Activated gamma-delta T cell treated with anti-CD3 and anti-CD28 coated beads, Interleukin-2, amount 50 U/mL, for 16 hours (primary cell): ENCODE measurements at regions not wholly inside any gene's neighbourhood (a gene's known extent, or its start where the extent isn't known, plus 50 kb on each side); places are given as distances from the start of the nearest gene placed in this dataset.

Experiments used
- DNase-seq: peaks from one replicate; pipeline ENCODE4 v3.0.0-alpha.2; 2020; ENCODE audit warnings: low read depth

DNA sequence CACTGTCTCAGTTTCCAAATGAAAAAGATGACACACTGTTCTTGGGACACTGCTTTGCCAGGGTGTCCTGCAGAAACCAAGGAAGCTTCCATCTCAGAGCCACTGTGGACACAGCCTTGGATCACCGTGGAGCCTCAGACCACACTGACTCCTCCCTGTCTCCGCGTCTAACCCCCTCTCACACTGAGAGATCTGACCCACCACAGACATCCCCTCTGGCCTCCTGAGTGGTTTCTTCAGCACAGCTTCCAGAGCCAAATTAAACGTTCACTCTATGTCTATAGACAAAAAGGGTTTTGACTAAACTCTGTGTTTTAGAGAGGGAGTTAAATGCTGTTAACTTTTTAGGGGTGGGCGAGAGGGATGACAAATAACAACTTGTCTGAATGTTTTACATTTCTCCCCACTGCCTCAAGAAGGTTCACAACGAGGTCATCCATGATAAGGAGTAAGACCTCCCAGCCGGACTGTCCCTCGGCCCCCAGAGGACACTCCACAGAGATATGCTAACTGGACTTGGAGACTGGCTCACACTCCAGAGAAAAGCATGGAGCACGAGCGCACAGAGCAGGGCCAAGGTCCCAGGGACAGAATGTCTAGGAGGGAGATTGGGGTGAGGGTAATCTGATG is 113.4 kb upstream of the PKDCC start:
- no peak for DNase-seq

DNA sequence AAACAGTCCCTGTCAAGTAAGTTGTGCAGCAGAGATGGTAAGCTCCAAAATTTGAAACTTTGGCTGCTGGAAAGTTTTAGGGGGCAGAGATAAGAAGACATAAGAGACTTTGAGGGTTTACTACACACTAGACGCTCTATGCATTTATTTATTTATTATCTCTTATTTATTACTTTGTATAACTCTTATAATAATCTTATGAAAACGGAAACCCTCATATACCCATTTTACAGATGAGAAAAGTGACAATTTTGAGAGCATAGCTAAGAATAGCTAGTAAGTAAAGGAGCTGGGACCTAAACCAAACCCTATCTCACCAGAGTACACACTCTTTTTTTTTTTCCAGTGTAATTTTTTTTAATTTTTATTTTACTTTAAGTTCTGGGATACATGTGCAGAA is 112.8 kb upstream of the PKDCC start:
- DNase-seq: no peak

DNA sequence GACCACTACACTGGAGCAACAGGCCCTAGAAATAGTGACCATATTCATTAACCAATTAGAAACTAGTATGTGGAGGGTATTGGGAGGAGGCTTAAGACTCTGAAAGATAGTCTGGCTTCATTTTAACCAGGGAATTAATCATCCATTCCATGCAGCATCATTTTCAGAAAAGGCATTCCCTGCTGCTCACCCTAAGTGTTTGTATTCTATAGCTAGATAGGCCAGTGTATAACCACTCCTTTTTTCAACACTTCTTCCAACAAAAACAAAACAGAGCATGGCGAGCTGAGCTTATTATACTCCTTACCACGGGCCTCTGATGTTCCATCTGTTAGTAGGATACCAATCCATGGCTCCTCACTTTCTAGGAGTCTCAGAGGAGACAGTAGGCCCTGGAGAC is 112.0 kb upstream of the PKDCC start:
- no peak for DNase-seq

DNA sequence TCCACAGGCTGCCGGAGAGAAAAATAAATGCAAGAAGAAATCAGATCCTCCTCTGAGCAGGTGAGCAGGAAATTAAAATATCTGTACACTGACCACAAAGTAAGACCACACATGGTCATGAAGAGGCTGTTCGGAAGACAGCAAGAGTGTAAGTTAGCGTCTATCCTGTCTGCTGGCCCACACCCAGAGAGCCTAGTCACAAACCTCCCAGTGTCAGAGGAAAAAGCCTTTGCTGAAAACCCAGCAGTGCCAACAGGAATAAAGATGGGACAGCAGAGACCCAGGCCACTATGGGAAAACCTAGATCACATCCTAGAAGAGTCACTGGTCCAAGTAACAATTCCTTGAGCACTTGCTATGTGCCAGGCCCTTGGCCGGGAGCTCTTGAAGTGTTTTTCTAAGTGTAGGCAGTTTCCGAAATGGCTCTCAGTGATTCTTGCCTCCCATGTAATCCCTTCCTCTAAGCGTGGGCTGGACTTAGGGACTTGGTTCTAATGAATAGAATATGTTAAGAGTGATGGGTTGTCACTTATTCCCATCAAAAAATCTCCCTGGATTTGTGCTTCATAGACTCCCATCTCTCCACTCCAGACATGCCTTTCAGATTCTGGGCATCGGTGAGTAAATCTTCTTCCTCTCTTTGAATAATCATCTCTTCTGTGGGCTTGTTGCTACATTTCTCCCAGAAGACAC is 110.9 kb upstream of the PKDCC start:
- no peak for DNase-seq

DNA sequence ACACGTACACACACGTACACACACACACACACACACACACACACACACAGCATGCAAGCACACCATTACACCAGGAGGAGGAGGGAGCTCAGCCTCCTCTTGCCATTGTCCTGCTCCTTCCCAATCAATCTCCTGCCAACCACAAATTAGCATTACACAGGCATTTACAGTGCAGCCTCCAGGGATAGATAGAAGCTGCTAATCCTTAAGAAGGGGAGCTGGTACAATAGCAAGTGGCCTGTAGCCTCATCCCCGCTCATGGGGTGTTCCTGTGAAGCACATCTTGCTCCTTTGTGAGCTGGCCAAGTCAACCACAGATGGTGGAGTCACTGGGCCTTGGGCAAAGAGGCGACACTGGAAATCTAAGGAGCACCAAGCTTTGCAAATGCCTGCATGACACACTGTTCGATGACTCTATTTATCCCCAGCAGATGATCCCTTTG is 110.3 kb upstream of the PKDCC start:
- no peak for DNase-seq

DNA sequence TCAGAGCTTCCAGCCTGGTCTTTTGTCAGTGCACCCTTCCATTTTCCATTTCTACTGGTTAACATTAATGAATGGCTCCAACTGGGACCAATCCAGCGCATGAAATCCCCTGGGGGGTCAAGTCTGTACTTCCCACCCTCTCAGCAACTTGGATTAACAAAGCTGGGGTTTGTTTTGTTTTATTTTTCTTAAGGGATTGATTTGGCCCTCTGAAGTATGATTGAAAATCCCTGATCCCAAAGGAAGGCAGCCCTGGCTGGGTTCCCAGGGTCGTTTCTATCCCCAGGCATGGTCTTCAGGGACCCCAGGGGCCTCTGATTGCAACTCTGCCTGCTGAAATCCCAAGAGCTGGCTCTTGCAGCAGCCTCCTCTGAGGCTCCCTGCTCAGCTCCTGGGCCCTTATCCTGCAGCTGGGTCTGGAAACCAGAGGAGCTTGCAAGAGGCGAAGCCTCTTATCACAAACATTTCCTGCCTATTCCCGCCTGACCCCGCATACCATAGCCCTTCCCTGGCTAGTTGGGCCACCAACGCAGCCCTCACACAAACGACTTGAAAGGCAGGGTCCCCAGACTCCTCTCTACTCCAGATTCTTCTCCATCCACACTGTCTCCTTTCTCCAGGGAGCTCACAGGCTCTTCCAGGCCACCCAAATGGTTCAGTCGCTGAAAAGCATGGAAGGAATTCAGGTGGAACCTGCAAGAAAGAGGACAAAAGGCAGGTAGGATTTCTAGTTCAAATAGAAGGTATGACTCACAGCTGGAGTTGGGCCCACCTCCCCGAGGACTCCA is 109.7 kb upstream of the PKDCC start:
- no peak for DNase-seq

DNA sequence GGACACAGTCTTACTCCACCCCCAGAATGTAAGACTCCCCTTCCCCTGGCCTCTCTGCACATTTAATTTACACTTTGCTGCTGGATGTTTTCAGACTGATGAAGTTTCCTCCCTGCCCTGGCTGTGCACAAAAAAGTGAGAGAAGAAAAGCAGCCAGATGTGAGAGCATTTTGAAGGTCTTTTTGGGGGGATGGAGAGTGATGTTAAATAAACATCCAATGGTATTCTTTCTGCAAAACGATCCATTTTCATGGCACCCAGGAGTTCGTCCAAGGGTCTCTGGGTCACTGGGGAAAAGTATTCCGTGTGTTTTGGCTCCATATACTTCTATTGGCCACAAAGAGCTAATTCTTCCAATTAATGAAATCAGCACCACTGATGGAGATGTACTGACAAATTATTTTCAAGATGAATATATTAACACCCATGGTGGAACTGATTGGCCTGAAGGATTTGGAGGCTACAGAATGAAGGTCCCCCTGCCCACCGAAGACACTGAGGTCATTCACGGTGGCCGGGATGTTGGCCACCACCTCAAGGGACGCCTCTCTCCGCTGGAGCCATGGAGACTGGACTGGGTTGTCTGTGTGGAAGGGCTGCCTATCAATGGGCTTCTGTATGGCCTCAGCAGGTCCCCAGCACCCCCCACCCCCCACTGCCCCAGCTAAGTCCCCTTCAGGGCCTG is 107.6 kb upstream of the PKDCC start:
- DNase-seq: no peak

DNA sequence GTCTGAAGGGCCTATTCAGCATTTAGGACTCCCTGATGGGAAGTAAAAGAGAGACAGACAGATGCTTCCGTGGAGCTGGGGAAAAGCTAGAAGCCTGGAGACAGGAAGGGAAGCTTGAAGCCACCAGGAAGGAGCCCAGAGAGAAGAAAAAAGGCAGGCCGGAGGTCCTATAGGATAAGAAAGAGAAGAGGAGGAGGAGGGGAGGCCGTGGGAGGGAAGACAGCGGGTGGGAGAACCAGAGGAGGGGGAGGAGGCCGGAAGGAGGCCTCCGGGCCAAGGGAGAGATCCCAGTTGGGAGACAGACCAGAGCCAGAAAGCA is 107.1 kb upstream of the PKDCC start:
- DNase-seq: no peak

DNA sequence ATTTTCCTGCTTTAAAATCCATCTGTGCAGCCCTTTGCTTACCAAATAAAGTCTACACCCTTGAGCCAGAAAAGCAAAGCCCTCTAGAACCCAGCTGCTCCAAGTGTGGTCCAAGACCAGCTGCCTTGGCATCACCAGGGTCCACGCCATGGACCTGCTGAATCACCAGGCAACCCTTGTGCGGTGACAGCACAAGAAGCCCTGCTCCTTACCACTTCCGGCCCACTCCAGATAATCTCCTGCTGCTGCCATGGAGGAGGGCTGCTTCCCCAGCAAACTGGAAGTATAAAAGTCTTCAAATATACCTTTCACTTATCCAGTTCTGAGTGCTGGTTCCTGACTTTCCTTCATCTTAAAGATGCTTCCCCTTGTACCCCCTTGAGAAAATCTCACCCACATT is 106.0 kb upstream of the PKDCC start:
- DNase-seq: no peak

DNA sequence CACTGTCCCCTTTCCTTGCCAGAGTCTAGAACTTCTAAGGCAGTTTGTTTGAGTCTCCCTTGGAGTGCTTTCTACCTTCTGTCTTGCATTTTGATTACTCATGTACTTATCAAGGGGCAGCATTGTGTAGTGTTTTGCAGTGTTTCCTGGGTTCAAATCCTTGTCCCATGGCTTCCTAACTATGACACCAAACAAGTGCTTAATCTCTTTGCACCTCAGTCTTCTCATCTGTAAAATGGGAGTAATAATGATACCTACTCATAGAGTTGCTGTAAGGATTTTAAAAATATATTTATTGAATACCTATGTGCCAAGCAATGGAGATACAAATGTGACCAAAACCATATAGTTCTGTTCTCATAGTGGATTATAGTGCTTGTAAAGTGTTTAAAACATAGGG is 105.5 kb upstream of the PKDCC start:
- DNase-seq: no peak

DNA sequence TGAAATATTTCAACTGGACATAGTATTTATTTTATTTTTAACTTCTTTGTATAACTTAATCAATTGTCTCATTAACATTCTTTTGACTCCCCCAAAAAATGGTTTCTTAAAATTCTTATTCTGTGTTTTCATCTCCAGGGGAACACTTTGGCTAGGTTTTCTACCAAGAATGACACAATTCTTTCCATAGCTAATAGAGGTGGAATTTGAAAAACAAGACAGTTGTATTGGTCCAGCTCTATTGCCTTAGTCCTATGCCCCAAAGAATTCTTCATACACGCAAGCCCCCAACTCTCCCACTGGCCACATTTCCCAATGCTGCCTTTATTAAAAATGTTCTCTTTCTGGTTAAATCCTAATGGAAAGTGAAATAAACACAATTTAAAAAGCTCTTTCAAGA is 104.7 kb upstream of the PKDCC start:
- DNase-seq: no peak

DNA sequence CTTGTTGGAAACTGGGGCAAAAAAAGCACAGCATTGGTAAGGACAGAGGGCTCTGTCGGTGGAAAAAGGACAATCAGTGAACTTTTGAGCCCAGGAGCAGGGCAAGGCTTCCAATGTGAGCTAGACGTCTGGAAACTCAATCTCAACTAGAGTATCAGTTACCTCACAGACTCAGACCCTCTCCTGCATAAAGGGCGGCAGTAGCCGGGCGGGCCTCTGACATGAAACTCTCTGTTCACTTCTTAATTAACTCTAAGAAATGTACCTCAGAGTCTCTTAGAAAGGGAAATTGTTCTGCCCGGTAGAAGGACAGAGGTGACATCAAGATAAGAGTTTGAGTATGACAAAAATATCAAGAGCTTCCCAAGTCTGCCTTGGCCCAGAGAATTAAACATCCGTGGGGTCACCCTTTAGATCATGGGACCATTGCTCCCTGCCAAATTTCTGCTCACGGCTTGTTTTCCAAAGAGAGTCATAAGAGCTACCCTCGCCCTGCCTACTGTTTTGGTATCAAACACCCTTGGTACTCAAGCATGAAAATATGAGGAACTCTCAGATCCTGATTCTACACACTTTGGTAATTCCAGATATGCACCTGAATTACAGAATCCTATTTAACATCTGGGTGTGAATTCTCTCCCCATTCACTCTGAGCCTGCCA is 103.5 kb upstream of the PKDCC start:
- no peak for DNase-seq

DNA sequence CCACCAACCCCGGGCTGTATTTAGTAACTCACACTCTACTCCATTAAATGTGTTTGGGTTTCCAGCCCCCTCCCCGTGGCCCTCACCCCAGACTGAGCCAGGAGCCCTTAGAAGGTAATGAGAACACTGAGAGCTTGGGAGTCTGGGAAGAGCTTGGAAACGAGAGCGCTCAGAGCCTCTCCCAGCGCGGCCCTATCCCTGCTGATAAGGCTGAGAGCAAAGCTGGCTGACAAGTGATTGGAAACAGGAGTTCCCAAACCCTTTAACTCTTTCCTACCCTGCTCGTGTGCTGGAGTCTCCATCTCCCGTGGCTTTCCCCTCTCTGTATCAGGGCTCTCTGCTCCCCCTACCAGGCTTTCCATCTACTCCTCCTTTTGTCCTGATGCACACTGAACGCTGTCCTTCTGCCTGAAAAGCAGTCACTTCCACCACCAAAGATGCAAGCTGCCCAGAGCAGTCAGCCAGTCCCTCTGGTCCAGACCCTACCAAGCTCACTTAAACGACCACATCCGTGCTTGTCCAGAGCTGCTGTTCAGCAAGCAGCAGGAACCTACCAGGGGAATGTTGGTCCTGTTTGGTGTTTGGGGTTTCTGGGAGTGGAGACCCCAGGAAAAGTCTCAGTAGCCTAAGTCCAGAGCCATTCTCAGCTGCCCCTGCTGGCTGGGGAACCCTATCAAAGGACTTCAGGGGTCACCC is 100.0 kb upstream of the PKDCC start:
- DNase-seq: no peak

DNA sequence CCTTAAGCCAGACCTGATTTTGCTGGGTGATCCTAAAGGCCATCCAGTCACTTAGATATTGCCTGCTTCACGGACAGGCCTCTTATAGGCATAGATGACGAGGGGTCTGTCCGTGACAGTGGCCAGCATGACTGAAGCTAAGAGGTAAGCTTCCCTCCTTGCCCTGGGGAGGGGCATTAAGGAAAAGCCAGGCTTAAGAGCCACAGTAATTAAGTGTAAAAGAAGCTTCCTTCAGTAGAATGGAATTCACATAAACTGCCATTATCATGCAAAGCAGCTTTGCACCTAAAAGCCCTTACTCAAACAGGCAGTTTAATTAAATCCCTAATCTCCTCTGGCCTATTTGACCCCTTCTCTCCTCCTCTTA is 99.4 kb upstream of the PKDCC start:
- DNase-seq: no peak

DNA sequence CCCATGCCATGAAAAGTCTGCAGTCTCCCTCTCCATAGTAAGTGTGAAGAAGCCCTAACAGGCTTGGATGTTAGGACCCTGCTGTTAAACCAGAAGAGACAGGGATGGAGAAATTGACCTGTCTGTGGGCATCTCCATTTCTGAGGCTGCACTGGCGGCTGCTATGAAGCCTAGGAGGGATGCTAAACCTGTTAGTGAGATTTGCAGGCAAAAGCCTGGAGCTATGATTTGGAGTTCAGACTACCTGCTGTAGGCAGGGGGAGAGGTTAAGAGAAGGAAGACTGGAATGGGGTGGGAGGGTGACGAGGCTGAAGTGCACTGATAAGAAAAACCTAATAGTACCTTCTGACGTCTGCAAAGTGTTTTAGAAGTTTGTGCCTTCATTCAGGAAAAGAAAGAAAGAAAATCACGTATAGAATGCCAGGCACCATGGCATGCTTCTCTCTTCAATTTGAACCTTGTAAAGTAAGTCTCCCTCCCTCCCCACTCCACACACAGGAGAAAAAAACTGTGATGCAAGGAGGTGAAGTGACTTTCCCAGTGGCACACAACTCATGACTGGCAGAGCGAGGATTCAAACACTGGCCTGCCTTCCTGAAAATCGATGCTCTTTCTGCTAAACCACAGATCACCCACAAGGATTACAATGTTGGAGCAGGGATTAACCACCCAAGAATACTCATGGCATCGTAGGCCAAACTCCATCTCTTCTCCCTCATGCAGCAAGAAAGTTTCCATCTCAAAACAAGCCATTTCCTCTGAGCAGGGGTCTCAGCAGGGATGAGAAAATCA is 98.5 kb upstream of the PKDCC start:
- no peak for DNase-seq

DNA sequence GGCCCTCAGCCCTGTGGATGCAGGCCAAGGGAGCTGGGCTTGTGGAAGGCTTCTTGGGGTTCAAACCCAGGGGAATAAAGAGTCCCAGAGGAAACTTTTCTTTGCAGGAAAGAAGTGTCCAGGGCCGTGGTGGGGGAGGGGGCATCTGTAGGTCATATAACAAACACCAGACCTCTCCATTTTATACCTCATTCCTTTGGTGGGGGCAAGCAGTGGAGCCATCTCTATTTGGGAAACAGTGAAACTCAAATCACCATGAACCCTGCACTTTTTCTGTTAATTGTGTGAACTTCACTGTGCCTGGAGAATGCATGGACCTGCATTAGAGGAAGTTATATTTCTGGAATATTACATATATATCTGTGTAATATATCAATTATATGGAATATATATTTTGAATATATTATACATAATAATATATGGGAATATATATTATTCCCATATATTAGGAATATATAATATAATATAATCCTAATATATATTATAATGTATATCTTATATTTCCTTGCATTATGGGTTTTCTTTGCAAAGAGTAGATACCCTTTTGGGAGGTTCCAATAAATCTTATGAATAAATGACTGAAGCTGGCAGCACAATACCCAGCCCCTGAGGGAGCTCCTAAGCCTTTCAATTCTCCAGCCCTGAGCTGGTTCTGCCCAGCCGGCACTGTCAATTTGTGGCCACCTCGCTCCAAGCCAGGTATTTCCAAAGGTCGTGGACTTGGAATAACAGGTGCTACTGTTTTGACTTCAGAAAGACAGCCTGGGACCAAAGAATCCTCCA is 97.7 kb upstream of the PKDCC start:
- DNase-seq: no peak

DNA sequence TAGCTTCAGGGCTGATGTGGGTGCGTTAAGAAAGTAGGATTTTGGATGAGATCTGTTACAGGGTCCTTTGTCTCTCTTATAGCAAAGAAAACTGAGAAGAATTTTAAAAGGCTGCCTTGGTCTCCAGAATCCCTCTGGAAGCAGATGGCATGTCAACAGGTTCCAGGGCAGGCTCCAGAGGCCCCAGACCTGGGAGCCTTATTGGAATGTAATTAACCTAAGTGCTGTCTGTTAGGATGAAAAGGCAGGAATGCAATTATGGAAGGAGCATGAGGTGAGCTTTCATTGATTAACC is 97.2 kb upstream of the PKDCC start:
- no peak for DNase-seq

DNA sequence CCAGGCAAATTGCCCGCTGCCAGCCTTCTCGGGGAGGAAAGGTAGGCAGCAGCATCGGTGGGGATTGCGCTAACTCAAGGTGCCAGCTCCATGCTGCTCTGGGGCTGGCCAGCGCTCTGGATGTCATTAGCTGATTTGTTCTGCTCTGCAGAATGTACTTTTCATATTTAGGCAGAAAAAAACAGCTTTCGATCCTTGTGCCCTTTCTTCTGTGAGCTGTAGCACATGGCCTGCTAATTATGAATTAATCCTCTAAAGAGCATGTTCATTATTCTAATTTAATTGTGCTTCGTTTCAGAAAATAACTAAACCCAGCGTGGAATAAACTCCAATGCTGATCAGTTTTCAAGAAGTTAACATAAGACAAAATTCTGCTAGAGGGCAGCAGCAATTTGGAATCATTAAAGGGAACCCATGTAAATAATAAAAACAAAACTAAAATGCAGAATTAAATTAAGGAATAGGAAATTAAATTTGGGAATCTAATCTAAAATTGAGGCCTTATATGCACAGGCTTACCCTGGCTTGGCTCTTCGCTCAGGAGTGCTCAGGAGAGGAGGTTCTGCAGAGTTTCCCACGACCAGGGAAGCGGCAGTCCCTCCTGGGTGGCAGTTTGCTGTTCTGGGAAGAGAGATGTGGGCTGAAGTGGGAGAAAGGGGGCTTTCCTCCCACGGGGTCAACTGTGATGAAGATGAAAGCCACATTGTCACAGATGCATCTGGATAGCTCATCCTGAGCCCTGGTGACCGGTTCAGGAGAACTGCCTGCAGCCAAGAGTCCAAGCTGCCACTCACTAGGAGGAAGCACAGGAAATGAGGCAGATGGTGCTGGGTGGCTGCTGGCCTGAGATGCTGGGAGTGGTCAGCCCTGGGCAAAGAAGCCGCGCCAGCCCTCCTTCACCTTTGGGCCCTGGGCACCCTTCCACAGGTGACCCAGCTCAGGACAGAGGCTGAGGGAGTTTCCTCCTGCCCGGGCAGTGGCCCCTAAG is 93.2 kb upstream of the PKDCC start:
- no peak for DNase-seq
